NK-92 (cell line): ENCODE measurements at regions not wholly inside any gene's neighbourhood (a gene's known extent, or its start where the extent isn't known, plus 50 kb on each side); places are given as distances from the start of the nearest gene placed in this dataset.
"Not testable (repeated sequence)": the region's sequence is repeated elsewhere in the genome, so short reads cannot be mapped to it uniquely, and the experiment has no call there.

Experiments used
- DNase-seq: peaks from one replicate; lab custom pipeline; 2025; ENCODE audit not compliant: unreplicated experiment; lab: John Stamatoyannopoulos, UW

DNA sequence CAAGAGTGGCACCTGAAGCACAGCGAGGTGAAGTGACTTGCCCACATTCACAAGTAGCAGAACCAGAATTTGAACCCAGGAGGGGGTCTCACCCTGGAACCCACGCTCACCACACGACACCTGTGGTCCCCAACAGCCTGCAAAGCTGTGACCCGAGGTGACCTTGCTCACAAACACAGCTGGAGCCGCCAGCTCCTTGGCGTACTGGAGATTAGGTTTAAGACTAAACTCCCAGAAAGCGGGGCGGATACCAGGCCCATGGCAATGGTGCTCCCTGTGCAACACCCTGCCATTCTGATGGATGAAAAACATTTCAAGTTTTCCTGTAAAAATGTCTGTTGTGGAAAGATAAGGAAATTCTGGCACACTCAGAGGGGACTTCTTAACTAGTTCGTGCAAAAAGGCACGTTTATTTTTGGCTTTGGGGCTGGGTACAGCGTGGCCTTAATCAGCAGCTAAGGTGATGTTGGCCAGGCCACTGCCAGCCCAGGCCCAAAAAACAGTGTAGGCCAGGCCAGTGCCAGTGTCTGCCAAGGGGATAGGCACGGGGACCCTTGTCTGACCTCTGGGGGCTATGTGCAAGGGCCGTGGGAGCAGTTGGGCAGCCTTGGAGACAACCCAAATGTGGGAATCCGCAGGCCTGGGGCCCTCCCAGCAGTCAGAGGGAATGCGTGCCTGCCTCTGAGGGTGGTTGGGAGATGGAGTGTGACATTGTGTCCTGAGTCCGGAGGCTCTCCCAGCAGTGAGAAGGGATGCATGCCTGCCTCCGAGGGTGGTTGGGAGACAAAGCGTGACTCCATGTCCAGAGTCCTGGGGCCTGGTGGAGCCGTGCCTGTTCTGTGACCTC lies 185.0 kb upstream of the HS6ST1 start:
- DNase-seq = no peak

DNA sequence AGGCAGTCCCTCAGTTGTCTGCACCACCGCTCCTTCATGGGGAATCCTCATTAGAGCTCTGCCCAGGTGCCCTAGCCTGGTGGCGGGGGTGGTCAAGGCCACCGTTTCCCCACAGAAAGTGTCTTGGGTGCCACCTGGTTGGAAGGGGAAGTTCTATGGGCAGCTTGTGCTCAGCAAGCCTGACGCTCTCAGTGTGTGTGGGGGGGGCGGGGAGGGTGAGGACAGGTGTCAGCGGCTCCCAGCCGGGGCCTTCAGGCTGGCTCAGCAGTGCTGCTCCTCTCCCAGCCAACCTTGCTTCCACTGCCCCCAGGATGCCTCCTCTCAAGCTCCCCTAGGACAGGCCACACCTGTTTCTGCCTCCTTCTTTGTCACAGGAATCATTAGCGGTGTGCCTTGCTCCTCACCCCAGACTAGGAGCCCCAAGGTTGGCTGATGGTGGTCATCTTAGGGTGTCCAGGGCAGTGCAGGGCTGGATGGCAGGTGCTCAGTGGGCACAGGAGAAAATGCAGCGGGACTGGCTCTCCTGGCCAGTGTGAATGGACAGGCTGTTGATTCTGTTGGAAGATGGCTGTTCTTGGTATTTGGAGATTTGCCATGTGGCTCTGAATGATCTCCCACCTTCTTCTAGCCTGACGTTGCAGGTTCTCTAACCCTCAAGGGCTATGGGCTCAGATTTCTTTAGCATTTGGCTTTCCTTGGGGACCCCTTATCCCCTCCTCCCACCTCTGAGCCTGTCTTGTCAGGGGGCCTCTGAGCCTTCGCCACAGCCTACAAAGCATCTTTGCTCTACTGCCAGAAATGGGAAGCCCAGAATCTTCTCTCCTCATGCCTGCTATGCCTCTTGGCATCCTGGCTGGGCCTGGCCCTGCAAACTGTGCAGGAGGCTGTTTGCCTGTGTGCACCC lies 185.8 kb upstream of the HS6ST1 start:
- no peak for DNase-seq

DNA sequence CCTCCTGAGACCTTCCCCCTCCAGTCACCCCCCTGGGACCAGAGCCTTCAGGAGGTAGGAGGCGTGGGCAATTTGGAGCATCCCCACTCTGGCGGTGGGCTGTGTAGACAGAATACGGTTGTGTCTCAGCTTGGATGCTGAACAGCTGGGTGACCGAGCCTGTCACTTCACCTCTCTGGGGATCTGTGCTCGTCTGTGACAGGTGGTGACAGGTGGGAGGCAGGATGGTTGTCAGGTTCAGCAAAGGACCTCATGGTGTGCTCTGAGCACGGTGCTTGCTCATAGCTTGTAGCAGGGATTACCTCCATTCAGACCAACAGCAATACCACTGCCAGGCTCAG lies 186.5 kb upstream of the HS6ST1 start:
- no peak for DNase-seq

DNA sequence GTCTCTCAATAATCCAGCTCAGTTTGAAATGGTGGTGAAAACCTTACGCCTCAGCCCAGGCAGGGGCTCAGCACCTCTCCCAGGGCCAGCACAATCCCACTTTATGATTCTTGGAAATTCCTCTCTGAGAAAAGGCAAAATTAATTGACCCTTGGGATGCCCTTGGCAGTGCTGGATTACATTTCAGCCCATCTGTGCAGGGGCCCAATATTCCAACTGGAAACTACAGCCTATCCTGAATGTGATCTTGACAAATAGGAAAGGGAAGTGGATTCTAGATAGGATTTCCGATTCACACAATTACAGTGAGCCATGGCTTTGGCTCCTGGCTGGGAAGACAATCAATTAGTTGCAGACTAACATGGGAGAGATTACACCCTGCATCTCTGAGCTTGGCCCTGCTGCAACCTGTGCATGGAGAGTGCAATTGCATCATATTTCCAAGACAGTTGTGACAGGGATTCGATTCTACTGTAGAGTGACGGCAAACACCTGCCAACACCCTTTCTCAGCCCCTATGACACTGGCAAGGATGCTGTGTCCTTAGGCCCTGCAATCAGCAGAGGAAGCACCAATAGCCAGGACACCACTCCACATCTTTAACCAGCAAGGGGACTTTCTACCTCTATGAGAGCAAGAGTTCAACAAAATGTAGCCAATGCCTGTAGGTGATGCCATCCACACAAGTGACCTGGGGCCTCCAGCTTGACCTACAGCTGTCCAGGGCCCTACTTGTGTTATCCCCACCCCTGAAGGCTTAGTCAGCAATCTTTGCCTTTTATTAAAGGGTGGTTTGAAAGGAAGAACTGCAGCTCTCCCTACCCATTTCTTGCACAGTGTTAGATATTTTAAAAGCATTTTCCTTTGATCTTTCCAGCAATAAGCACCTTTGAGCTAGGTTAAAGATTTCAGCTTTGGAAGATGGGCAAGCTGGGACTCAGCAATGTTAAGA lies 187.2 kb upstream of the HS6ST1 start:
- no peak for DNase-seq

DNA sequence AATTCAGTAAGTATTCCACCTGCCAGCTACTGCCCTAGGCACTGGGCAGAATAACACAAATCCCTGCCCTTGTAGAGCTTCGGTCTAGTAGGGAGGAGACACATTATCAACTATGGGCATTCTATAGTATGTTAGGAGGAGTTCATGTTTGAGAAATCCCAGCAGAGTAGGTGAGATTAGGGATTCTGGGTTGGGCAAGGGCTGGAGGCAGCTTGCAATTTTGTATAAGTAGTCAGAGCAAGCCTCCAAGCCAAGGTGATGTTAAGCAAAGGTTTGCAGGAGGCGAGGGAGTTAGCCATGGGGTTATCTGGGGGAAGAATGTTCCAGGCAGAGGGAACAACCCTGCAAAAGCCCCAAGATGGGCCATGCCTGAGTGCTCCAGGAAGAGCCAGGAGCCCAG lies 187.9 kb upstream of the HS6ST1 start:
- no peak for DNase-seq

DNA sequence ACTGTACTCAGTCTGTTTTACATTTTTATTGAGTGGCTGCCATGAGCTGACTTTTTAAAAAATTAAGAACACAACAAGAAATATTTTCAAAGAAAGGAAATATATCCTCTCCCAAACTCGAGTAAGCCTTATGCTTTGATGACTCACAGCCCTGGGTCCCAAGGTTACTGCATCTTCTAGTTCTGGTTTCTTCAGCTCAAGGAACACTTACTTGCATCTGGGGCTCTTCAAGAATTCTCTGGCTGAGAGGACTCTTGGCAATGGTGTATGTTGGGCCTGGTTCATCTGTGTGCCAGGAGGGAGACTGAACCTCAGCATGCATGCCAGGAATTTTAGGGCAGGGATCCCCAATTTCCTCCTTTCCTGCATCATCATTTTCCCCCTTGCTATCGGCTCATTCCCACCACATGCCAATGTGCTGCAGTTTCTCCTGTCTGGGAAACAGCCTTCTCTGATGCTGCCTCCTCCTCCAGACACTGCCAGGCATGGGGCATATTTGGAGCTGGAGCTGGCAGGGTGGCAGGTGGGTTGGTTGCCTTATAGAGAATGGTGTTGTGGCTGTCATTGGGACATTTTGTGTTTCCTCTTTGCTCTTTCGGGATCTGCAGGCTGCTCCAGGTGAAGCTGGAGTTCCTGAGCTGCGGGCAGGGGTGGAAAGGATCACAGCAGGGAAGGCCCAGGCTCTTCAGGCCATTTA lies 192.2 kb upstream of the HS6ST1 start:
- no peak for DNase-seq

DNA sequence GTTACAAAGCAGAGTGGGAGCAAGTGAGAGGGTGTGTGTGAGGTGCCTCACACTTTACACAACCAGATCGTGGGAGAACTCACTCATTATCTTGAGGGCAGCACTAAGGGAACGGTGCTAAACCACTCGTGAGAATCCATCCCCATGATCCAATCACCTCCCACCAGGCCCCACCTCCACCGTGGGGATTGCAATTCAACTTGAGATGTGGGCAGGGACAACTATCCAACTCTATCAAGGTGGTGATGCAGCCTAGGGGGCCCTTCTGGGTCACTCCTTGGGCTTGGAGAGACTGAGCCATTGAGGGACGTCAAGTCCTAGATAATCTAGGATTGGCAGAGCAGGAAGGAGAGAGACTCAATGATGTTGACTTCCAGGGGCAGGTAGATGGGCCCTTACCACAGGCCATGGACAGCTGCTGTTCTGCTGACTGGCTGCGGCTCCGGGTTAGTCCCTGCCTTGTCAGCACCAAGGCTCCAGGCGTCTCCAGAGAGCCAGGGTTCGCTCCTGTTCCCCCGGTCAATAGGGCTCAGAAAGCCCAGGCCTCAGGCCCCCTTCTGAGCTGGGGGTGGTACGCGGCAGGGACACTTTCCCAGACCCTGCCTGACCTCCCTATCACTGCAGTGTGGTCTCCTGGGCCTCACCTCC lies 193.2 kb upstream of the HS6ST1 start:
- no peak for DNase-seq

DNA sequence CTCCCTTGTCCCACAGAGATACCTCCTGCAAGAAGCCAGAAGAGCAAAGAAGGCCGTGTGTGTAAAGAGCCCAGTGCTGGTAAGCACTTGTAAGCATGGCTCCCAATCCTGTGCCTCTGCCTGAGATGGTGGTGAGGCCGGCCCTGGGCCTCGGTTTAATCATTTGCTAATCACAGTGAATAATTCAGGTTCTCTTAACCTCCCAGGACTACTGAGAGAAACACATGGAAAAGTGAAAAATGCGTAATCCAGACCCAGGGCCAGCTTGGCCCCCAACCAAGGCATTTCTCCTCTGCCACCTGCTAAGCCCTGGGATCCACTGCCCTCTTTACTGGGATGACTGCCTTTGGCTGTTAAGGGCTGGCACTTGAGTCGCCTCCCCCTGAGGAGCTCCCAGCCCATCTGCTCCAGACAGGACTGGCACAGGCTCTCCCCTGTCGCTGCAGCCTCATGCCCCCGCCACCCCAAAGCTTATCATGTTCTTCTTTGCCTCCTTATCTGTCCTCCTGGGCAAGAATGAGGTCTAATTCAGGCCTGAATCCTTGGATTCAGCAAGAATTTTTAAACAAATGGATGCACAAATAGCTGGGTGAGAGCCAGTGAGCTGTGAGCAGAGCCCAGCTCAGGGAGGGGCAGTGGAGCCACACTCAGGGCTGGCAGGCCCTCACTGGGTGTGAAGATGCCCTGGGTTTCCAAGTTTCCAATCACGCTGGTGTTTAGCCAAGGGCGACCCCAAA lies 193.9 kb upstream of the HS6ST1 start:
- DNase-seq = no peak

DNA sequence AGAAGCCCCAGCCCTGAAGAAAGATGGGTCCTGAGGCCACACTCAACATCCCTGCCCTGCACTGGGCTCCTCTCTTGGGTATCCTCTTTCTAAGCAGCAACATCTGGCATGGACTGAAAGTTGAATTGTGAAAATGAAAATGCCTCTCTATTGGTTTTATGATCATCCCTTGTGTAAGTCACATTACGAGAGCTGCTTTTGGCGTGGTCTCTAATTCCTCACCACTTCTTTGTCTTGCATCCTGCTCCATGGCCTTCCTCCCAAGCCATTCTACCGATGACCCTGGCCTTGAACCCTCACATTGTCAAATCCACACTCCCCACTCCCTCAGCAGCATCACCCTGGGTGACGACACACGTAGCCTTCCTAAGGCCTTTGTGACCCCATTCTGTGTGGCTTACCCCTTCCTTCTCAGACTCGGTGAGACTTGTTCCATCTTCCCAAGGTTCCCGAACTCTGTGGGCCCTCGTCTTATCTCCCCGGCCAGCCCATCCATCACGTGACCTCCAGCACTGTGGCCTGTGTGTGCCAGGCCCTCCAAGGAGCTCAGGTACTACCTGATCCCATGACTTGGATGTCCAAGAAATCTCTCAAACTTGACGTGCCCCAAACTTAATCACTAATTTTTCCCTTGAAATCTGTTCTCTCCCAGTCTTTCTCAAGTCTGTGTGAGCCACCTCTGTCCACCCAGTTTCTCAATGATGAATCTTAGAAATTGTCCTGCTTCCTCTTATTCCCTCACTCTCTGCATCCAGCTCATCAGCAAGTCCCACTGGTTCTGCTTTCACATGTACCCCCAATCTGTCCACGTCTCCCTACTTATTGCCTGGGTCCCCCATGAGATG lies 194.7 kb upstream of the HS6ST1 start:
- DNase-seq = no peak

DNA sequence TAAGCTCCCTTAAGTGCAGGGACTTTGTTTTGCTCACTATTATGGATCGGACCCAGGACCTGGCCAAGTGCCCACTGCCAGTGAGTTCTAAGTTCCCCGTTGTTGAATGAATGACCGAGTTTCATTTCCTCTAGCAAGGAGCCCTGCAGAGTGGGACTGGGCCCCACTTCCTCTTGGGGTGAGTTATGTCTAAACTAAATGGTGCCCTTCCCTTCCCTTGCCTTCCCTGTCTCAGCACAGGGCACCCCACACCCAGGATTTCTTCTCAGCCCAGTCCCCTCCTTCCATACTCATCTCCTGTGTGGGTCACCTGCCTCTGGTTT lies 195.3 kb upstream of the HS6ST1 start:
- DNase-seq = no peak

DNA sequence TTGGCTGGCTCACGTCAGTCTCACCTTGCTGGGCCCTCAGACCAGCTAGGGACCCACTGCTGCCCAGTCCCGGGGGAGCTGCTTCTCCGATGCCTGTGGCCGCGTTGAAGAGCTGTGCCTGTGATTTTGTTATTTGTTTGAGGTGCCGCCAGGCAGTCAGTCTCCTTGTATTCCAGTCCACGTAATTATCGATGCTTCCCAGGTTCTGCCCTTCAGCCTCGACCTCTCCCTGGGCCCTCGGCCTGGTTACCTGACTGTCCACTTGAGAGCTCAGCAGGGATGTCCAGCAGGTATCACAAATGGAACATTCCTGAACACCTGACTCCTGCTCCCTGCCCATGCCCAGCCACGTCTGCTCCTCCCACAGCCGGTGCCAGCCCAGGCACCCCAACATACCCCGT lies 195.9 kb upstream of the HS6ST1 start:
- DNase-seq = no peak

DNA sequence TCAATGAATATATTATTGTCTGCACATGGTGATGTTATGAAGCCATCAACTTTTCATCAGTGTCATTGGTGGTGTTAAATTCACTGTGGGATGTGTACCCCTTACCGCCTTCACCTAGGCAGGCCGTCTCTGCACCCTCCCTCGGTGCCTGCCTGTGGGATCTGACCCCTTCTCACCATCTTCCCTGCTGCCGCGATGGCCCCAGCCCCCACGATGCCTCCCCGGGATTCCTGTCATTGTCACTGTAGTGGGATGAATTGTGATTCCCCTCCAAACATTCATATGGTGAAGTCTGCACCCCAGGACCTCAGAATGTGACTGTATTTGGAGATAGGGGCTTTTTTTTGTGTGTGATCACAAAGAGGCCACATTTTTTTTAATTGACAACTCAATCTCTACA lies 198.3 kb upstream of the HS6ST1 start:
- no peak for DNase-seq

DNA sequence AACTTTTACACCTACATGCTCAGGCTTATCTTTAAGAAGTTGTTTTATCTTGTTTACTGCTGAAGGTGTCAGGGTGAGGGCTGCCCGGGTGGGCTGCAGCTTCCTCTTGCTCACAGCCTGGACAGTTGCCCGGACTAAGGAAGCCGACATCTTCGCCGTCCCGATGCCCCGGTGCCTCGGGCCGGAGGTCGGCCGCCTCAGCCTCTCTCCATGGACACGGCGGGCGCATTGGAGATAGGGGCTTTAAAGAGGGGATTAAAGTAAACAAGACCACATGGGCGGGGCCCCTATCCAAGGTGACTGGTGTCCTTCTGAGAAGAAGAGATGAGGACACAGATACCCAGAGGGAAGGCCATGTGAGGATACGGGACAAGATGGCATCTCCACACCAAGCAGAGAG lies 200.4 kb upstream of the HS6ST1 start:
- not testable (repeated sequence) for DNase-seq

DNA sequence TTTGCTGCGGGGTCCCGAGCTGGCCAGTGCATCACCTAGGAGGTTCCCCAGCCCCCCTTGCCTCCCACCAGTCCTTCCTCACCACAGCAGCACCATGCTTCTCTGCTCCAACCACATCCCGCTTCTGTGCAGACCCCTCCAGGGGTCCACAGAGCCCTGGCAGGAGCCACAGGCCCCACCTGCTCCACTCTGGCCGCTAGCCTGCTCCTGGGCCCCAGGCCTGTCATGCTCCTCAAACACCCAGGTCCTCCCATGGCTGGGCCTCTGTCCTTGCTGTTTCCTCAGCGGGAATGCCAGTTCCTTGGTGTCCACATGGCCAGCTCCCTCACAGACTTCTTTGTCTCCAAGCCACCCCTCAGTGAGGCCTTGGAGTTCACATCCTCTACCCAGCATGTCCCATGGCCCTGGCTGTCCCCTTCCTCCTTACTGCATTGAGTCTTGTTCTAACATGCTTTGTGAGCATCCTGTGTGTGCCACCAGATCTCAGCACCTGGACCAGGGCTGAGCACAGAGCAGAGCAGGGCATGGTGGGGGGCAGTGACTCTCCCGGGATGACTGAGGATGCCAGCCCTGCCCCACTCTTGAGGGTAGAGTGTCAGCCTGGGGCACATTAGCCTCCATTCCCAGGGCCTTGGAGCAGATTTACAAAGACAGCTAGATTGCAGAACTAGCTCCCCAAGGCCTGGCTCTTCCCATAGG lies 201.0 kb upstream of the HS6ST1 start:
- no peak for DNase-seq

DNA sequence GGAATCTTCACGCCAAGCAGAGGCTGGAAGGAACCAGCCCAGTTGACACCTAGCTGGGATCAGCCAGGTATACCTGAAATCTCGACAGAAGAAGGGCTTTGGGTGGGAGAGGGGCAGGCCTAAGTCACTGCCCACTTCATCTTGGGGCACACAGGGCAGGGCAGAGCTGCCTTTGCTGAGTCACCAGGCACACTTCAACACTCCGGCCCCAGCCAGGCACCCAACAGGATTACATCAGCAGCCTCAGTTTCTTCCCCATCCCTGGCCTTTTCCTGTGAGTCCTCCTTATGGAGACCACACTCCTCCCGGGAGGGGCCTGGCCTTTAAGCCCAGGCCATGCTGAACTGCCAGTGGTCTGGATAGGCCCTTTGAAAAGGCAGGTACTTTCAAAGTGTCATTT lies 201.7 kb upstream of the HS6ST1 start:
- no peak for DNase-seq

DNA sequence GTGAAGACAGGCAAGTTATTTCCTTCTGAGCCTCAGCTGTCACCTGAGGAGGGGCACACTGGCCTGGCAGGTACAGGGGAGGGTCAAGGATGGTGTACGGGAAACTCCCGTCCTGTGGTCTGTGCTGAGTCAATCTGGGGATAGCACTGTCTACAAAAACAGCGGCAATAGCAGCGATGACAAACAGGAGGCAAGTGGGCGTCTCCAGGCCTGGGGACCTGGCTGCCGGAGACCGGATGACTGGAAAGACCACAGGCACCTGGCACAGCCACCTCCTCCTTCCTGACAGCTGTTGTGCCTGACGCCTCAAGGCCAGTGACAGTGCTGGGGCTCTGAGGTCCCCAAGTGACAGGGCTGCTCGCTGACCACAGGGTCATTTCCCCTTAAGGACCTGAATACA lies 202.1 kb upstream of the HS6ST1 start:
- no peak for DNase-seq

DNA sequence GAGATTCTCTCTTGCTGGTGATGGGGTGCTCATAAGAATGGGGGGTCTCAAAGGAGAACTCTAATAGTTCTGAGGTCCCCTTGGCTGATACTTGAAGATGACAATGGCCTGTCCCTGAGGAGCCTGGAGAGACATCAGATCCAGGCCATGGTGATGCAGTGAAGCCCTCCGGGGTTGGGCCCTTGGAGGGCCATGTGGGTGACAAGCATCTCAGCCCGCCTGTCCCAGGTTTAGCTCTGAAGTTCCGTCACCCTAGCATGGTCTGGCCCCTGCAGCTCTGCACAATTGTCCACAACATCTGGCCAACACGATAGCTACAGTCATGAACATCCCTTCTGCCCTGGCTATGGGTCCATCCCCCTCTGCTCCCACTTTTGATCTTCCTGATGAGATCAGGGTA lies 202.8 kb upstream of the HS6ST1 start:
- DNase-seq = no peak

DNA sequence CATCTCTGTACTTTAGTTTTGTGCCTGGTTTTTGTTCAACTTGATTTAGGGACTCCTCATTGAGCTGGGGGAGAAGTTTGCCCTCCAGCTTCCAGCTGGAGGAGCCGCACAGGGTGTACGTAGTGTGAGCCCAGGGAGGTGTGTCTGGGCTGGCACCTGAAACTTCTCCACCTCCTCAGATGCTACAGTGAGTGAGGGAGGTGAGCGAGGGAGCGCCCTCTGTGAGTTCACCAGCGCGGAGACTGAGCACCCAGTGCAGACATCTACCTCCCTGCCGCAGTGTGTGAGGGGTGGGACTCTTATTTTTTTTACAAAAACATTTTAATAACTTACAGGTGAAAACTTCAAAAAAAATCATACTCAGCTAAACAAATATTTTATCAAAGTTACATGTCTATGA lies 204.2 kb upstream of the HS6ST1 start:
- no peak for DNase-seq
